Mesothelial cell of epicardium (in vitro differentiated cells): ENCODE measurements at regions not wholly inside any gene's neighbourhood (a gene's known extent, or its start where the extent isn't known, plus 50 kb on each side); places are given as distances from the start of the nearest gene placed in this dataset.

ENCODE experiments used
- DNase-seq, 2 experiments: peaks; one replicate each; pipeline ENCODE4 v3.0.0; 2021; ENCODE audit warnings: low spot score in 2 of 2; ENCODE audit not compliant: unreplicated experiment in 2 of 2
- H3K27ac Mint-ChIP-seq: 2 replicates; pipeline ENCODE4 v1.8.0; 2021; ENCODE audit warnings: mixed read lengths
- H3K27me3 Mint-ChIP-seq: 2 replicates; pipeline ENCODE4 v1.8.0; 2021; ENCODE audit warnings: low read depth, mixed read lengths
- H3K36me3 Mint-ChIP-seq: 2 replicates; pipeline ENCODE4 v1.8.0; 2021; ENCODE audit warnings: mixed read lengths
- H3K4me1 Mint-ChIP-seq: 2 replicates; pipeline ENCODE4 v1.8.0; 2021; ENCODE audit warnings: mixed read lengths
- H3K4me3 Mint-ChIP-seq: 2 replicates; pipeline ENCODE4 v1.8.0; 2021; ENCODE audit warnings: mild to moderate bottlenecking, moderate library complexity, mixed read lengths
- H3K9me3 Mint-ChIP-seq: 2 replicates; pipeline ENCODE4 v1.8.0; 2021; ENCODE audit warnings: mixed read lengths
- TF ChIP-seq, protein P1 (sequence below): fragments of 200-600 bp; sonication (generic); IDR thresholded peaks from one replicate; pipeline ENCODE4 v1.5.0; 2021; ENCODE audit warnings: antibody characterized with exemption; ENCODE audit not compliant: unreplicated experiment

DNA sequence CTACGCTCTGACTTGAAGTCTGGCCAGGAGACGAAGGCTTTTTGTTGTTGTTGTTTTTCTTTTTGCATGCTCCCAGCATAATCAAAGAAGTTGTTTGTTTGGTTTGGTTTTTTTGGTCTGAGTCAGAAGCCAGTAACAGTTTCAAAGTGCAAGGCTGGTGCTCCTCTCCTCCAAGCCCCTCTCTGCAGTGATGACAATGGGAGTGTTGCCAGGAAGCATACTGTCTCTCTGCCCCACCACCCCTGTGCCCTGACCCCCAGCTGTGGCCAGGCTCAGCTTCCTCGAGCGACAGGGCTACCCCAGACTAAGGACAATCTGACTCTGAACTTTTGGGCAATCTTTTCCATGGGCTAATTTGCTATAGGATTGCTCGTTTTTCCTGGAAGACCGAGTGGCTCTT, 173.8 kb upstream of the PITX1 start:
- TF ChIP-seq, protein P1, sequence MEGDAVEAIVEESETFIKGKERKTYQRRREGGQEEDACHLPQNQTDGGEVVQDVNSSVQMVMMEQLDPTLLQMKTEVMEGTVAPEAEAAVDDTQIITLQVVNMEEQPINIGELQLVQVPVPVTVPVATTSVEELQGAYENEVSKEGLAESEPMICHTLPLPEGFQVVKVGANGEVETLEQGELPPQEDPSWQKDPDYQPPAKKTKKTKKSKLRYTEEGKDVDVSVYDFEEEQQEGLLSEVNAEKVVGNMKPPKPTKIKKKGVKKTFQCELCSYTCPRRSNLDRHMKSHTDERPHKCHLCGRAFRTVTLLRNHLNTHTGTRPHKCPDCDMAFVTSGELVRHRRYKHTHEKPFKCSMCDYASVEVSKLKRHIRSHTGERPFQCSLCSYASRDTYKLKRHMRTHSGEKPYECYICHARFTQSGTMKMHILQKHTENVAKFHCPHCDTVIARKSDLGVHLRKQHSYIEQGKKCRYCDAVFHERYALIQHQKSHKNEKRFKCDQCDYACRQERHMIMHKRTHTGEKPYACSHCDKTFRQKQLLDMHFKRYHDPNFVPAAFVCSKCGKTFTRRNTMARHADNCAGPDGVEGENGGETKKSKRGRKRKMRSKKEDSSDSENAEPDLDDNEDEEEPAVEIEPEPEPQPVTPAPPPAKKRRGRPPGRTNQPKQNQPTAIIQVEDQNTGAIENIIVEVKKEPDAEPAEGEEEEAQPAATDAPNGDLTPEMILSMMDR, result no peak
- no peak overlapping the region for H3K4me3 Mint-ChIP-seq
- H3K36me3 Mint-ChIP-seq, result peaks cover 9% of the 10 kb centered on the region
- H3K9me3 Mint-ChIP-seq, result peaks cover 14% of the 10 kb centered on the region
- DNase-seq, result peak in 1 of 2 experiments; percentile 13
- peaks cover 30% of the 10 kb centered on the region for H3K4me1 Mint-ChIP-seq
- H3K27ac Mint-ChIP-seq, result no peak overlapping the region
- H3K27me3 Mint-ChIP-seq, result no peaks in the 10 kb centered on the region

DNA sequence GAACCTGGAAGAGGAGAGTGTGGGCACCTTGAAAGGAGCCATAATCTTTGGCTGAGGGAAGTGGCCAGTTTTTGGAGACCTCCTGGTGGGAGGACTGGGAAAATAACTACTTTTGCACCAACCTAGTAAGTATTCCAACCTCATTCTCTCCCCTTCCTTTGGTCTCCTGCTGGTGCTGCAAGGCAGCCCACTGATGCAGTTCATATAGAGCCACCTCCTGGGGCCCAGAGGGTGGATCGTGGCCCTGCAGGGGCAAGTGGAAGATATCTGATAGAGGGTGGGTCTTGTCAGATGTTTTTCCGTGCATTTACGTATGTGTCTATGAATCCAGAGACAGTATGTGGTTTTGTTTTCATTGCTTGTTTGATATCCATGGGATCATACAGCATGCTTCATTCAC, 172.8 kb upstream of the PITX1 start:
- Mint-ChIP-seq H3K27ac (no peak overlapping the region), H3K4me1 (peaks cover 22% of the 10 kb centered on the region), H3K4me3 (no peak overlapping the region), H3K9me3 (peaks cover 24% of the 10 kb centered on the region), H3K36me3 (peaks cover 11% of the 10 kb centered on the region), H3K27me3 (no peaks in the 10 kb centered on the region)
- TF ChIP-seq, protein P1, result no peak
- DNase-seq, result peak in 1 of 2 experiments; percentile 24

DNA sequence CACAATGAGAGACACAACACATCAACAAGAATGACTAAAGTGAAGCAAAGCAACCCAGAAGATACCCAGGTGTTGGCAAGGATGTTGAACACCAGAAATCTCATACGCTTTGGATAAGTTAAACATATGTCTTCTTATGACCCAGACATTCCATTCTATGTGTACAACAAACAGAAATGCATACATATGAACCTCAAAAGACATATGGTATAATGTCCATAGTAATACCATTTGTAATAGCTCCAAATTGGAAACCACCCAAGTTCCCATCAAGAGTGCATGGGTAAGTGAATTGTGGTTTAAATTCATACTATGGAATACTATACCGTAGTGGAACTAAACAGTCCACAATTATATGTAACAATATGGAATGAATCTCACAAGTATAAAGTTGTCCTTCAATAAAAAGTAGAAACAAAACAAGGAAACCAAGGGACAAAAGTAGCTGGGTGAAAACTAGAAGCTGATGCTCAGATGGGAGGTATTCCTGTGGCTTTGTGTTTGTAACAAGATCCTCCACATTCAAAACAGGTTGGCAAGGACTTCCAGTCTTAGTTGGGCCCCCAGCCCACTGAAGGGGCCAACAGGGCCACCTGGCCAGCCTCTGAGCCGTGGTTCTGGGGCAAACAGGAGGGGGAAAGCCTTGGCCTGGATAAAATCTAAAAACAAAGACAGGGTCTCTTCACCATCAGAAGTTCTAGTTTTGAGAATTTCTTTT, 171.8 kb upstream of the PITX1 start:
- H3K4me3 Mint-ChIP-seq, result no peak overlapping the region
- H3K9me3 Mint-ChIP-seq, result peaks cover 24% of the 10 kb centered on the region
- no peaks in the 10 kb centered on the region for H3K27me3 Mint-ChIP-seq

DNA sequence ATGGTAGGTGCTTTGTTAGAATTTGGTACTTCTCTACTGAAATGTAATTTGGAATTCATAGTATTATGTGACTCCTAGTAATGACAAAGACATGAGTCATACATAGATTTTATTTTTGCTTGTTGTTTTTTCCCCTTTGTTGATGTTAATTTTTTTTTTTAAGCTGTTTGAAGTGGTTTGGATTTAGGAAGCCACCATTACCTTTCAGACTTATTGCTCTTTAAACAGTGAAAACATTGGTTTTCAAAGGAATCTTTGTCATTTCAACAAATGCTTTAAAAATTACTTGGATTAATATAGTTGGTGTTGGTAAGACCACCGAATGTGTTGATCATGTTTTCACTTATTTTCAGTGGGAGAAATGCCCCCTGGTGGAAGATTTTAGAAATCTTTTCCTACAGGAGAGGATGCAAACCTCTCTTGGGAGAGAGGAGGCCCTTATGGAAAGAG, 170.1 kb upstream of the PITX1 start:
- Mint-ChIP-seq H3K36me3 (peaks cover 11% of the 10 kb centered on the region), H3K27ac (no peak overlapping the region)

More for the DNA sequence above, 171.8 kb upstream of the PITX1 start:
- Mint-ChIP-seq H3K36me3 (peaks cover 11% of the 10 kb centered on the region), H3K4me1 (peaks cover 19% of the 10 kb centered on the region), H3K27ac (no peak overlapping the region)
- TF ChIP-seq, protein P1, result no peak
- DNase-seq, result peak in 1 of 2 experiments; percentile 28

DNA sequence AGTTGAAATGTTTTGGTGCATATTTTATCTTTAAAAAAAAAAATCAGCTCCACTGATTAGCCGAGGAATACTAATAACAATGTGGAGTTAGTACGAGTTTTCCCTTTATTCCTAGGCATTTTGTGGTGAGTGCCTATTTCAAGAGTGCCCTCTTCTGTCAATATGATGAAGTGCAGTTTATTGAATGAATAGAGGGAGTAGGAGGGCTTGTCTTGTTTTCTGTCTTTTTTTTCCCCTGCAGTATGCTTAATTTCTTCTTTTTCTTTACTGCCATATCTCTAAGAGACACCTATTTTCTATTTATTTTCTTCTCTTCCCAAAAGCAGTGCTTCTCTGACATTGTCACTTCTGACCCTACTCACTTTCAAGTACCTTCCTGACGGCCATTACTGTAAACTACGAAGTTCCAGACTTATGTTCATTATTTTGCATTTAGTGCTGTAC, 169.6 kb upstream of the PITX1 start:
- Mint-ChIP-seq H3K4me3 (no peak overlapping the region), H3K27ac (no peak overlapping the region), H3K27me3 (peaks cover 17% of the 10 kb centered on the region), H3K4me1 (peaks cover 5% of the 10 kb centered on the region), H3K9me3 (peaks cover 27% of the 10 kb centered on the region), H3K36me3 (peaks cover 11% of the 10 kb centered on the region)
- no peak for DNase-seq
- TF ChIP-seq, protein P1, result no peak

More for the DNA sequence above, 170.1 kb upstream of the PITX1 start:
- TF ChIP-seq, protein P1, result peak; percentile 64
- Mint-ChIP-seq H3K27me3 (peaks cover 11% of the 10 kb centered on the region), H3K4me1 (peaks cover 11% of the 10 kb centered on the region), H3K9me3 (peaks cover 24% of the 10 kb centered on the region), H3K4me3 (no peak overlapping the region)
- no peak for DNase-seq
